Panc1 (cell line): ENCODE measurements at regions not wholly inside any gene's neighbourhood (a gene's known extent, or its start where the extent isn't known, plus 50 kb on each side); places are given as distances from the start of the nearest gene placed in this dataset.

ENCODE experiments used
- ATAC-seq: fragments of 200-7000 bp; cut with Tn5 transposase; 2 replicates; pipeline ENCODE4 v1.9.1; 2020; ENCODE audit warnings: mild to moderate bottlenecking, moderate library complexity
- BruUV-seq: library from RNA; stranded (reverse); fragments of 400-500 nt; replicated peaks from 2 replicates; lab custom pipeline; 2021; lab: Mats Ljungman, UMichigan
- CTCF ChIA-PET: fragments of 300-600 bp; sonication (Branson Sonifier 250); formaldehyde crosslinking; loops from one replicate; lab custom pipeline; 2022; ENCODE audit warnings: antibody characterized with exemption; lab: Charles Lee
- POLR2A ChIA-PET: fragments of 300-600 bp; sonication (Branson Sonifier 250); formaldehyde crosslinking; loops from one replicate; lab custom pipeline; 2022; ENCODE audit warnings: antibody characterized with exemption; lab: Charles Lee
- DNase-seq: peaks from one replicate; pipeline ENCODE4 v3.0.0-alpha.2; 2010; ENCODE audit warnings: low read depth, low spot score
- H3K27ac ChIP-seq: 2 replicates; pipeline ENCODE4 v1.5.1; 2011; ENCODE audit warnings: mild to moderate bottlenecking, low read length, inconsistent platforms
- H3K27me3 ChIP-seq: fragments of 200-500 bp; sonication (Bioruptor generic); 2 replicates; pipeline ENCODE4 v1.6.0; 2014; ENCODE audit warnings: low read length, inconsistent platforms; ENCODE audit not compliant: control insufficient read depth, insufficient read depth
- H3K36me3 ChIP-seq: fragments of 200-500 bp; sonication (Bioruptor generic); 2 replicates; pipeline ENCODE4 v1.5.1; 2014; ENCODE audit warnings: inconsistent platforms, mild to moderate bottlenecking, low read length, moderate library complexity; ENCODE audit not compliant: control insufficient read depth, insufficient read depth
- H3K4me1 ChIP-seq: 2 replicates; pipeline ENCODE4 v1.5.1; 2011; ENCODE audit warnings: inconsistent platforms, mild to moderate bottlenecking, low read length, moderate library complexity; ENCODE audit not compliant: control insufficient read depth, insufficient read depth
- H3K4me3 ChIP-seq, 2 experiments: 2 replicates each; pipeline ENCODE4 v1.5.1; 2011 to 2012; ENCODE audit warnings: low read depth in 2 of 2, low read length in 2 of 2, mild to moderate bottlenecking in 2 of 2, inconsistent platforms in 1 of 2, moderate library complexity in 1 of 2
- H3K9me3 ChIP-seq: fragments of 200-500 bp; sonication (Bioruptor generic); 2 replicates; pipeline ENCODE4 v1.5.1; 2014; ENCODE audit warnings: low read depth, mild to moderate bottlenecking, inconsistent platforms, low read length, moderate library complexity; ENCODE audit not compliant: control insufficient read depth, insufficient read depth
- POLR2AphosphoS5 ChIP-seq: IDR thresholded peaks from 2 replicates; pipeline ENCODE4 v1.6.1; 2012; ENCODE audit warnings: mild to moderate bottlenecking, low read depth, low read length, moderate library complexity
- REST ChIP-seq, 2 experiments: IDR thresholded peaks; 2 replicates each; pipeline ENCODE4 v1.6.1; 2011 to 2012; ENCODE audit warnings: low read depth in 2 of 2, control low read depth in 1 of 2, low read length in 1 of 2, mild to moderate bottlenecking in 1 of 2, moderate library complexity in 1 of 2; ENCODE audit not compliant: insufficient read depth in 1 of 2
- SIN3A ChIP-seq: IDR thresholded peaks from 2 replicates; pipeline ENCODE4 v1.6.1; 2012; ENCODE audit warnings: low read depth, mild to moderate bottlenecking, low read length, moderate library complexity, borderline replicate concordance; ENCODE audit not compliant: insufficient read depth
- TCF7L2 ChIP-seq: IDR thresholded peaks from 2 replicates; pipeline ENCODE4 v1.6.1; 2011; ENCODE audit warnings: mild to moderate bottlenecking, low read depth, low read length, inconsistent platforms
- in situ Hi-C: cut with HindIII; loops from 2 replicates; pipeline ENCODE4 v1.10.0; 2016; ENCODE audit warnings: low sequenced_read_pairs, low pct_unique_long_range_greater_than_20kb
- intact Hi-C: fragments of 100-400 bp; cut with micrococcal nuclease; formaldehyde crosslinking; loops from one replicate; pipeline ENCODE4 v1.10.0; 2022; ENCODE audit not compliant: unreplicated experiment
- TF ChIP-seq, protein P1 (sequence below): fragments of 450-650 bp; IDR thresholded peaks from 2 replicates; pipeline ENCODE4 v1.5.1; 2017; ENCODE audit warnings: mild to moderate bottlenecking

DNA sequence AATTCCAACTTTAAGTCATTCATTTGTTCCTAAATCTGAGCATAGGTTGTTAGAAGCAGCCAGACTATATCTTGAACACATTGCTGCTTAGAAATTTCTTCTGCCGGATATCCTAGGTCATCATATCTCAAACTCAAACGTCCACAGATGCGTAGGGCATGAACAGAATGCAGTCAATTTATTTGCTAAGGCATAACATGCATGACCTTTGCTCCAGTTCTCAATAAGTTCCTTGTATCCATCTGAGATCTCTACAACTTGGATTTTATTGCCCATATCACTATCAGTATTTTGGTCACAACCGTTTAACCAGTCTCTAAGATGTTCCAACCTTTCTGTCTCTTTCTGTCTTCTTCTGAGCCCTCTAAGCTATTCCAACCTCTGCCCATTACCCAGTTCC lies 210.9 kb upstream of the MANEA start:
- no peaks in the 10 kb centered on the region for H3K9me3 ChIP-seq
- TF ChIP-seq TCF7L2 = no peak
- TF ChIP-seq REST (IDR thresholded peaks at IDR 0.05; ENCODE audit: insufficient read depth in 1 of 2, low read depth in 2 of 2, low read length in 1 of 2) = no peak
- no peak for TF ChIP-seq SIN3A
- no peak for TF ChIP-seq POLR2AphosphoS5
- TF ChIP-seq, protein P1, sequence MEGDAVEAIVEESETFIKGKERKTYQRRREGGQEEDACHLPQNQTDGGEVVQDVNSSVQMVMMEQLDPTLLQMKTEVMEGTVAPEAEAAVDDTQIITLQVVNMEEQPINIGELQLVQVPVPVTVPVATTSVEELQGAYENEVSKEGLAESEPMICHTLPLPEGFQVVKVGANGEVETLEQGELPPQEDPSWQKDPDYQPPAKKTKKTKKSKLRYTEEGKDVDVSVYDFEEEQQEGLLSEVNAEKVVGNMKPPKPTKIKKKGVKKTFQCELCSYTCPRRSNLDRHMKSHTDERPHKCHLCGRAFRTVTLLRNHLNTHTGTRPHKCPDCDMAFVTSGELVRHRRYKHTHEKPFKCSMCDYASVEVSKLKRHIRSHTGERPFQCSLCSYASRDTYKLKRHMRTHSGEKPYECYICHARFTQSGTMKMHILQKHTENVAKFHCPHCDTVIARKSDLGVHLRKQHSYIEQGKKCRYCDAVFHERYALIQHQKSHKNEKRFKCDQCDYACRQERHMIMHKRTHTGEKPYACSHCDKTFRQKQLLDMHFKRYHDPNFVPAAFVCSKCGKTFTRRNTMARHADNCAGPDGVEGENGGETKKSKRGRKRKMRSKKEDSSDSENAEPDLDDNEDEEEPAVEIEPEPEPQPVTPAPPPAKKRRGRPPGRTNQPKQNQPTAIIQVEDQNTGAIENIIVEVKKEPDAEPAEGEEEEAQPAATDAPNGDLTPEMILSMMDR = no peak
- ATAC-seq (no peak), DNase-seq (no peak)
- H3K27ac ChIP-seq = no peak overlapping the region
- in situ Hi-C loops (no loop called here), intact Hi-C loops (loop anchor here (10.0 kb wide), 1 partner anchor 498 kb away; no protein-coding TSS in a partner anchor)
- ChIA-PET POLR2A (no interaction called here), CTCF (no interaction called here)
- H3K36me3 ChIP-seq = no peaks in the 10 kb centered on the region
- no peaks in the 10 kb centered on the region for H3K4me1 ChIP-seq
- no peak overlapping the region for H3K4me3 ChIP-seq
- BruUV-seq = no TSS peak
- H3K27me3 ChIP-seq = no peaks in the 10 kb centered on the region

DNA sequence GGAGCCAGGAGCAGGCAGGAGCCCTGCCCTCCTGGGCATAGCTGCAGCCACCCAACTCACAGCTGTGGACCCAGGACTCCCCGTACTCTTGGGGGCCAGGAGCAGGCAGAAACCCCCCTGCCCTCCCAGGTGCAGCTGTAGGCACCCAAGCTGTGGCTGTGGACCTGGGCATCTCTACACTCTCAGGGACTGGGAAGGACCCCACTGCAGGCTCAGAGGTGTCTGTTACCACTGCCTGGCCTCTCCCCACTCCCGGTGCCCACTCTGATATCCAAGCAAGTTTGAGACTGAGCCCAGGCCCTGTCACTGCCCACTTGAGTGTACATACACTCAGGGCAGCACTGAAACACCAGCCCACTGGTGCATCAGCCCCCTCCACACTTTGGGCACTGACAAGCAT lies 193.5 kb upstream of the MANEA start:
- in situ Hi-C loops = no loop called here
- no peak for ATAC-seq
- BruUV-seq = no TSS peak

More for the DNA sequence above, 193.5 kb upstream of the MANEA start:
- H3K27me3 ChIP-seq = no peaks in the 10 kb centered on the region
- no peaks in the 10 kb centered on the region for H3K4me1 ChIP-seq
- POLR2A ChIA-PET = no interaction called here
- TF ChIP-seq REST (IDR thresholded peaks at IDR 0.05; ENCODE audit: insufficient read depth in 1 of 2, low read depth in 2 of 2, low read length in 1 of 2) = no peak
- TF ChIP-seq, protein P1 = no peak
- no peak for TF ChIP-seq POLR2AphosphoS5
- TF ChIP-seq TCF7L2 = no peak
- TF ChIP-seq SIN3A = no peak
- H3K36me3 ChIP-seq = no peaks in the 10 kb centered on the region
- DNase-seq = no peak
- intact Hi-C loops = no loop called here
- no peaks in the 10 kb centered on the region for H3K9me3 ChIP-seq
- CTCF ChIA-PET = no interaction called here
- no peak overlapping the region for H3K4me3 ChIP-seq
- H3K27ac ChIP-seq = no peak overlapping the region
